8988T (cell line): ENCODE measurements at regions not wholly inside any gene's neighbourhood (a gene's known extent, or its start where the extent isn't known, plus 50 kb on each side); places are given as distances from the start of the nearest gene placed in this dataset.

ENCODE experiments used
- DNase-seq: peaks from one replicate; pipeline ENCODE4 v3.0.0; 2011

DNA sequence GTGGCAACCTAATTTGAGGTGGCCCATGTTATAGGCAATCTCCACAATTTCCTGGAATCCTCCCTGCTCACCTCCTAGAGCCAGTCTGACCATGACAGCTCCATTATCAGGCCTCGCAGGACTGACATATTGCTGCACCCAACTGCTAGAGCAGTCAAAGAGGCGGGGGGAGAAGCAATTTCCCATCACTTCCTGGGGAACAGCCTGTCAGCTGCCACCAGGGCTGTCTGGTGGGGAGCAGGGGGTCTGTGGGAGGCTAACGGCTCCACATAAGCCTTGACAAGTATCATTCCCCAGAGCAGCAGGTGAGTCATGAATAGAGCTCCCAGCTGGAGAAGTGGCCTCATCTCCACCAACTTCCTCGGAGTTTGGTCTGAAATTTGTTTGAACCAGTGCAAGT, 322.9 kb downstream of the MATN1 start:
- no peak for DNase-seq

DNA sequence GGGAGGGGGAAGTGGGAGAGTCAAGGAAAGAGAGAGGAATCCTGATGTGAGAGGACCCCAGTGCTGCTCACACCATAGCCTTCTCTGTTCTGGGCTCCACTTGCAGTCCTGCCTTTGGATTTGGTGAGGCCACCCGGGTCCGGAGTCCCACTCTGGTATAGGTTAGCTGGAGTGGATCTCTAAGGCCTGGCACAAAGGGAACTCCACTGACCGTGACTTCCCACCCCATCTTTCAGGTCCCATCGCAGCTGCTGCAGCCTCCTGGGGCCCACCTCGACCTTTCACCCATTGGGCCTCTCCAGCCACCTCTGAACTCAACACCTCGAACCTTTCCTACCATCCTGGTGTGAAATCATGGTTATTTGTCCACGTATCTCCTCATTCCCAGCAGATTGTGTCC, 324.4 kb downstream of the MATN1 start:
- no peak for DNase-seq

DNA sequence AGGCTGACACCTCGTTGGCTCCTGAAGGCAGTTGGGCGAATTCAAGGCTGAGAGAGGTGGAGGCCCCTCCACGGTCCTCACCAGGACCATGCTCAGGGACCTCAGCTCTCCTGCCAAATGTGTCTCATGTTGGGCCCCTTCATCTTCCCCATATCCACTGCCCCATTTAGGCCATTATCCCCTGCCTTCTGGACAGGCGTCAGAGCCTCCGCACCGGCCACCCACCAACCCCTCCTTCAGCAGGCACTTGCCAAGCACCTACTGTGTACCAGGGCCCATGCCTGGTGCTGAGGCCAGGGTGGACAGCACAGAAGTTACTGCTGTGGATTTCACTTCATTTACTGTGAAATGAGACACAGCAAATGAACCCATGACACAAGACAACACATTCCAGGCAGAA, 325.8 kb downstream of the MATN1 start:
- DNase-seq, result no peak

DNA sequence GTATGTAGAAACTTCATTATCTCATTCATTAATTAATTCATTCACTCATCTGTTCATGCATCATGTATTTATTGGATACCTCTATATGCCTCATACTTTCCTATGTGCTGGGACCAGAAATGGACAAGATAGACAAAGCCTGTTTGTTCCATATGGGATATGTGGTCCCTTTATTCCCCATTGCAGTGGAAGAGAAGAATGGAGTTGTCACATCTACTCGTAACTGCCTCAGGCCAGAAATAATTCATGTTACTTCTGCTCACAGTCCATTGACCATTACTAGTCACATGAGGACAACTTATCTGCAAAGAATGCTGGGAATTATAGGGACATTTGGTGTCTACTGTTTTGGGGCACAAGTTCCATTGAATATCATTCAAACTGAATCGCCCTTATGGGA, 327.8 kb downstream of the MATN1 start:
- no peak for DNase-seq

DNA sequence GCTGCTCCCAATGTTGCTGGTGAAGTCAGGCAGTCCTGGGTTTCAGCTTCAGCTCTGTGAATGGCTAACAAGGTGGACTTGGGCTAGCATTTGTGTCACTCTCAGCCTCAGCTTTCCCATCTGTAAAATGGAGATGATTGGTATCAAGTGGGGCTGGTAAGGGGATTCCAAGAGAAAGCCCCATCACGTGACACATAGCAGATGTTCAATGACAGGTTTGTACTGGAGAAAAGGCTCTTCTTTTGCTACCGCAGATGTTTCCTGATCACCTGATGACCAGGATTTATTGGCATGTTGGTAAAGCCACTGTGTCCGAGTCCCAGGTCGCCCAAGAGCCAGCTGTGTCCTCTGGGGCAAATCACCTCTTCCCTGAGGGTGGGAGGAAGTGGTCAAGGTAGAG, 335.0 kb downstream of the MATN1 start:
- DNase-seq, result no peak

DNA sequence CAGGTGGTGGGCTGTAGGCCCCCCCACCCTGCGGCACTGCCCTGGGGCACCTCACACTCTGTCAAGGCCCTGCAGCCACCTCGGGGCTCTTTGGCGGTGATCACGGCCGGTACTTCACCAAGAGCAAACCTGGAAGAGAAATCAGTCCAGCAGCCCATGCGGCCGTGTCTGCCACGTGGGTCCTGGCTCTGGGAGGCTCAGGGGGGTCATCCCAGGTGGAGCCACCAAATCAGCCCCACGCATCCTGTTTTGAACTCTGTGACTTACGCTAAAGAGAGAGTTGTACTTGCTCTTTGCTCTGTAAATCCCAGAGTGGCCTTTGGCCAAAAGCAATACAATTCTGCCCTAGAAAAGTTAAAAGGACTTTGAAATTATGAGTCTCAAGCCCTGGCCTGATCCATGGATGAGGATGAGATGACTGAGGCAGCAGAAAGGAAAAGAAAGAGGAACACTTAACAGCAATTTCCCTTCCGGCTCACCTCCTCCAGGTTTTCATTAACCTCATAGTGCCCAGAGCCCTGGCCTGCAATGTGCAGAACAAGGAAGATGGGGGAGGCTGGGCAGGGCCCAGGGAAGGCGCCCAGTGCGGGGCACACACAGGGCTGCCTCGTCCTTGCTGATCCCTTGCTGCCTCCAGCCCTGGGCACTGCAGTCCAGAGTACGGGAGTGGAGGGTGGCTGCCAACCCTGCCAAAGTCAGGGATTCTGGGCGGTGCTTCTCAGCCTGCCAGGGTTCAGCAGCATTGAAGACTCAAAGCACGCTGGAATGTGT, 337.0 kb downstream of the MATN1 start:
- DNase-seq, result no peak

DNA sequence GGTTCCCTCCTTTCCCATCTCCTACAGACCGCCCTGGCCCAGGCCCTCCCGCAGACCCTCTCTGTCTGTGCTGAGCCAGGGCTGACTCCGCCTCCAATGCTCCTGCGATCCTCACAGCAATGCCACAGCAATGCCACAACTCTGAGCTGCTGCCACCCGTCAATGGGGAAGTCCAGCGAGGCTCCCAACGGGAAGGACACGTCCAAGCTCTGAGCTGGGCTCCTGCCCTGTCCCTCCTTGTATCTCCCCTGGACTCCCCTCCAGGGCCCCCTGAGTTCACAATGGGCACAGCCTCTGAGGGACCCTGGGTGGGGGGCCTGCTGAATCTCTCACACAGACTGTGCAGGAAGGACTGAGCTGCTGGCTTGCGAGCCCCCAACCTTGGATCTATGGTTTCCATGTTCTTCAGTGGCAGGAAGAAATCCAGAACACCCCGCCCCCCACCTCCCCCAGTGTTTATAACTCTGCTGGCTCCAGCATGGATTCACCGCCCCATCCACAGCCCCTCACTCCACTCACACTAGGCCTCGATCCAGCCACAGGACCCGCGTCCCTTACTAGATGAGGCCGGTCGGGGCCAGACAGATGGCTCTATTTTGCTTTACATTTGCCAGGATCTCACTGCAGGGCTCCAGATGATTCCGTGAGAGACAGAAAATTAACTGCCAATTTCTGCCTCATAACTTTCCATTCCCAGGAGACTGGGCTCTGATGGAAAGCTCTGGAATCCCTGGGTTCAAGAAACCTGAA, 338.0 kb downstream of the MATN1 start:
- DNase-seq, result no peak

DNA sequence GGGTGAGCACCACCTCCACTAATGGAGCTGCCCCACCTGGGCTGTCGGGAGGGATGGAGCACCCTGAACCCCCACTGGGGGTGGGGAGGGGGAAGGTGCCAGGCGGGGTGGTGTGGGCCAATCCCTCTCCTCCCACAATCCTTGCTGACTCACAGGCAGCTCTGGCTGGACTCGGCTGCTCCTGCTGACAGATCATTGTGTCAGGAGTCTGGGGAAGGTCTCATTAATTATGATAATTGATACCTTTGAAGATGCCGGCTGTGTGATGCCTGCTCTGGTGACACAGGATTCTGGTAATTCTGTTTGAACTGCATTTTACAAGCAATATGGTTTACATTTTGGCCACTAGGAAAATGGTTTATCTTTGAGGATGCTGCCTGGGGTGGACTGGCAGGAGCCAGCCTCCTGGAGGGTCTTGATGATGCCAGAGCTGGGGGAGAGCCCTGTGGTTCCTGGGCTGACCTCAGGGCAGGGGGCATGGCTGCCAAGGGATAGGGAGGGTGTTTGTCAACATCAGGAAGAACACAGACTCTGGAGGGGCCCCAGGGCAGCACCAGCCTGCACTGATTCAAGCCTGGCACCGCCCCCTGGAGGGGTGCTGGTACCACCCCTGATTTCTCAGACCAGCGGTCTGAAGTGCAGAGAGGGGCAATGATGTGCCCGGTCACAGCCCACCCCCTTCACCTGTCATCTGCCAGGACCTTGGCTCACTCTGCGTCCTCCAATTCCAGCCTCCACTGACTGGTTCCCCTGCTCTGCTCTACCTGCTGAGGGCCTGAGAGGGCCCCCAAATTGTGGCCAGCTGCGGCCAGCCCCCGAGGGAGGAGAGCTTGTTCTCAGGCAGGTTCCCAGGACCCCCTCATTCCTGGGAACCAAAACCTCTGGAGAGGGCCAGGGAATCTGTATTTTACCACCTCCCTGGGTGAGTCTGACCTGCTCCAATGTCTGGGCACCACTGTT, 338.8 kb downstream of the MATN1 start:
- DNase-seq, result no peak

DNA sequence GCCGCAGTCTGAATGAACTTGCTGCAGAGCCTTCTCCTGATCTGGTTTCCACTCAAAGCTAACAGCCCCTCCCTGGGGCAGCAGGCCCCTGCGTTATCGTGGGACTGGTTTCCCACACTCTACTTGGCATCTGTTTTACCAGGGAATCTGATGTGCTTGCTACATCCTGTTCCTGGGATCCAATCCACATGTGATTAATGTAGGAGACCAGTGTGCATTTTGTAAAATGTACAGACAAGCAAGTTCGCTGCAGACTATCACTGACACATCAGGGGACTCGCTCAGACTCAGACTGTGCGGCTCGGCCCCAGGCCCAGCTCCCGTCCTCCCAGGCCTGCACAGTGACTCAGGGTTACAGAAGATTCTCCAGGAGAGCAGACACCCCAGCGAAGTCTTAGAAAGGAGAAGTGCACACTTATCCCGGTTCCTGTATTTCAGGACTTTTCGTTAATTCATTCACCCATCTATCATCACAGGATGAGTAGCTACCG, 340.1 kb downstream of the MATN1 start:
- no peak for DNase-seq

DNA sequence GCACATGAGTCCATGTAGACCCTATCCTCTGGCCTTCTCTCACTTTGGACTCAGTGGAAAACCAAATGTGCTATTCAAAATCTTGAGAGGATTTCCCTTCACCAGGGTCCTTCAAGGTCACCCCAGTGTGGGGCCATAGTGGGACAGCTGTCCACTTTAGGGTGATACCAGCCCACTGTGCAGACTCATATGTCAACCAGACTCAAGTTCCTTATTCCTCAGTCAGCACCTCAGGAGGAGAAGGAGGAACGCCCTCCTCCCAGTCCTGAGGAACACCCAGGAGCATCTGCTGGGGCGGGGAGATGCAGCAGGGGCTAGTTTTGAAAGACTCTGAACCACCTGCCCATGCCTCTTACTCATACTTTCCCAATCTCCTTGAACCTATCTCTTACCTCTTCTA, 340.9 kb downstream of the MATN1 start:
- no peak for DNase-seq

DNA sequence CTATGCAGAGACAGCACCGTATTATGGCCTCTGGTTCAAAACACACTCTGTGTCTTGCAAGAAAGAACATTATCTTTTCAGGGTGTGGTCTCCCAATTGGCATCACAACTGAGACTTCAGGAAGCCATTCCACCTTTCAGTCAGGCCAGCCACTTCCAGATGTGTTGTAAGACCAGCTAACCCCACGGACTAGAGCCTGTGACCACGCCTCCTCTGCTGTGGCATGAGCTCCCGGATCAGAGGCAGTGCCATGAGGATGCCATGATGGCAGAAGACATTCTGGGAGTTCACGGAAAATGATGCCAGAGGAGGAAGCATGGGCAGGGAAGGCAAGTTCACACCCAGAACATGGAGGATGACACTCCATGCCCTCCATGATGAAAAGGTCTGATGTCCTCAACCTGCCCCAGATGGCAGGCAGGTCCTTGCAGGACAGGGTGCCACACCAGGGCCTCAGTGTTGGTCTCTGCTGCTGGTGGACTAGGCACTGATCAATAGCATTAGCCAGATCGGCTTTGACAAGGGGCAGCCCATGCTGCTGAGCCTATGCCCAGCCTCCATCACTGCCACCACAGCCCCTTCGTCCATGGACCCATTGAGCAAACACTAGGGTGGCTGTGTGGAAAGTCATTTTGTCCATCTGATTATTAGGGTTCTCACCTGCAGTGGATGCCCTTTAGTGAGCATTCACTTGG, 341.6 kb downstream of the MATN1 start:
- no peak for DNase-seq

DNA sequence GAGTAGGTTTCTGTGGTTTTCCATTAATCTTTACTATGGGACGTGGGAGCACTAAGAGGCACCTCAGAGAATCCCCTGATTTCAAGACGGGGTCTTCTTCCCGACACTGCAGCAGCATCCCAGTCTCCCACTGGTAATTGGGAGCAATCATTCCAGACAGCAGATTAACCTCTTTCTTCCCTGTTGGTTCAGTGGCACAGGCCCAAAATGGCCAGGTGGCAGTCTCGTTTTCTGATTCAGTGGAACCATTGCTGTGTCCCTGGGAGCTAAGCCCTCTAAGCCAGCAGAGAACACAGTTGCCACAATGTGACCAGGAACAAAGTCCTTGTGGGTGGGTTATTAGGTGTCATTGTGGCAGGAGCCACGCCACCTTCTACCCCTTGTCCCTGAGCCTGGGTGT, 342.1 kb downstream of the MATN1 start:
- DNase-seq, result no peak

DNA sequence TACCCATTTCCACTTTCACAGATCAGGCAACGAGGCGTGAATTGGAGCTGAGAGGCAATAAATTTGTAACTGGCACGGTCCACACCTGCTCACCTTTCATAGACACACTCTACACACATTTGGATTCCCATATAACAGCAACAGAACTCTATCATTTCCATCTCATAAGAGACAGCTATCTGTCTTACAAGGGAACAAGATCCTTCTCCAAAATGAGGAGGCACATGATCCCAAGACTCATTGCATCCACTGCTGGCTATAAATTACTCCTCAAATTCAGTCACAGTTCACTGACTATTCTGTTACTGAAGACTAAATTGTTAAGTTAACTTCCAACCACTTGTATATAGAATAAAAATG, 342.8 kb downstream of the MATN1 start:
- DNase-seq, result no peak

DNA sequence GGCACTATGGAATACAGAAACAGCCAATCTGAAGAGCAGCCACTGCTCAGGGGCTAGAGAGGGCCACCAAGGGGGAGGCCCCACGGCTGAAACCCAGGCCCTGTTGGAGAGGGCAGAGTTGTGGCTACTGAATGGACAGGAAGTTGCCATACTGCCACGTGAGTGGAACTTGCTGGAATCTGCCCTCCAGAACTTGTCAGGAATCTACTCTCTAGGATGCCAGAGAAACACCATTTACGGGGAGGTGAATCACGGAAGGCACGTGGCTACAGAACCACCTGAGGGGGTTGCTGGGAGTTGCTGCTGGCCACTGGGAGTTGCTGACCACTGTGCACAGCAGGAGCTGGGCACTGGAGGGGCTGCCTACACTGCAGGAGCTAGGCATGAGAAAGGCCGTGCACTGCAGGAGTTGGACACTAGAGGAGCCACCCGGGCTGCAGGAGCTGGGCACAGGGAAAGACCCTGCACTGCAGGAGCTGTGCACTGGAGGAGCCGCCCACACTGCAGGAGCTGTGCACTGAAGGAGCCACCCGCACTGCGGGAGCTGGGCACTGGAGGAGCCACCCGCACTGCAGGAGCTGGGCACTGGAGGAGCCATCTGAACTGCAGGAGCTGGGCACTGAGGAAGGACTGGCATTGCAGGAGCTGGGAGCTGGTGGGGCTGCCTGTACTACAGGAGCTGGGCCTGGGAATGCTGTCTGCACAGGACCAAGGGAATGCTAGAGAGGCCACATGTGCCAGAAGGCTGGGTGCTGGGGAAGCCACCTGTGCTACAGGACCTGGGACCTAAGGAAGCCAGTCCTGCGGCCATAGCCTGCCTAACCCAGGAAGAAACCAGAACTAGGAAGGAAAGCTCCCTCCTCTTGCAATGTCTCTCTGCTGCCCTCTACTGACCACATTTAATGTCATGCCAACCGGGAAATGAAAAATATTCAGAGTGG, 343.4 kb downstream of the MATN1 start:
- DNase-seq, result peak; percentile 70

DNA sequence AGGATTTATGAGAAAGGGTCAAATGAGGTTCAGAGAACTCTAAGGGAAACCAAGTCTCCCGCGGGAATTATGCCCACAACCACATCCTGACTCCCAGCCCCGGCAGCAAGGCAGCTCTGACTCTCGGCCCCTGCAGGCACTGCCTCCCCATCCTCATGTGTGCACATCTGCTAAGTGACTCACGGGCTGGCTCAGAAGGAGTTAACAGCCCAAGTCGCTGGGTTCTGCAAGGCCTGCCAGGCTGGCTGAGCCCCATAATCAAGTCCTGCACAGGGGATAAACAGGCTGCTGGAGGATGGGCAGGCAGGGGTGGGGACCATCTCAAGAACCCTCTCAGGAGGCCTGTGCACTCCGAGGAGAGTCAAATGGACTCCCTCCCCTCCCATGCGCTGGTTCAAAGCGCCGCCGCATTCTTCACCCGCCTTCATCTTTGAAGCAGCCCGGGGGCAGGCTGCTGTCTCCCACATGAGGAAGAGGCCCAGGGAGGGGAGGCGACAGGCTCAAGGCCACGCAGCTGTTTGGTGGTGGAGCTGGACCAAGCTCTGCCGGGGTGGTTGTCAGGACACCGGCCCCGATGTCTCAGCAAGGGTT, 344.3 kb downstream of the MATN1 start:
- no peak for DNase-seq

DNA sequence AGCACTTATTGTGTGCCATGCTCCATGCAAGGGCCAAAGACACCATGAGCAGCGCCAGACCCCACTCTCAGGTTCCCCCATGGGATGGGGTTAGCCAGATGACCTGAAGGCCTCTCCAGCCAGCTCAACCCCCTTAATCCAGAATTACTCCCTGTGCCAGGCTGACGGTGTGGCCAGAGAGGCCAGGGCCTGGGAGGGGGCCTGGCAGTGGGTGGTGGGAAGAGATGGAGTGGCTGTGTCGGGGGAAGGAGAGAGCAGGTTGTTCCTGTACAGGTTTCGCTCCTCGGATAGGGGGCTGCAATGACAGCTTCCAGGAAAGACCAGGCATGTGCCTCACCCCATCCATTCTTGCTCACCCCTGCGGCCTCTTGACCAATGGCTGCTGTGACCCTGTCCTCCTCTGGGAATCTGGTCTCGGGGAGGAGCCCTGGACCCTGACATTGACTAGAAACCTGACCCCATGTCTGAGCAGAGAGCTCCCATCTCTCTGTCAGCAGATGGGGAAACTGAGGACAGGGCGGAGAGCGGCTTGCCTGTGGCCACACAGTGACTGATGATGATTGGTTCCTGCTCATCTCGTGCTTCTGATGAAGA, 345.3 kb downstream of the MATN1 start:
- DNase-seq, result no peak

DNA sequence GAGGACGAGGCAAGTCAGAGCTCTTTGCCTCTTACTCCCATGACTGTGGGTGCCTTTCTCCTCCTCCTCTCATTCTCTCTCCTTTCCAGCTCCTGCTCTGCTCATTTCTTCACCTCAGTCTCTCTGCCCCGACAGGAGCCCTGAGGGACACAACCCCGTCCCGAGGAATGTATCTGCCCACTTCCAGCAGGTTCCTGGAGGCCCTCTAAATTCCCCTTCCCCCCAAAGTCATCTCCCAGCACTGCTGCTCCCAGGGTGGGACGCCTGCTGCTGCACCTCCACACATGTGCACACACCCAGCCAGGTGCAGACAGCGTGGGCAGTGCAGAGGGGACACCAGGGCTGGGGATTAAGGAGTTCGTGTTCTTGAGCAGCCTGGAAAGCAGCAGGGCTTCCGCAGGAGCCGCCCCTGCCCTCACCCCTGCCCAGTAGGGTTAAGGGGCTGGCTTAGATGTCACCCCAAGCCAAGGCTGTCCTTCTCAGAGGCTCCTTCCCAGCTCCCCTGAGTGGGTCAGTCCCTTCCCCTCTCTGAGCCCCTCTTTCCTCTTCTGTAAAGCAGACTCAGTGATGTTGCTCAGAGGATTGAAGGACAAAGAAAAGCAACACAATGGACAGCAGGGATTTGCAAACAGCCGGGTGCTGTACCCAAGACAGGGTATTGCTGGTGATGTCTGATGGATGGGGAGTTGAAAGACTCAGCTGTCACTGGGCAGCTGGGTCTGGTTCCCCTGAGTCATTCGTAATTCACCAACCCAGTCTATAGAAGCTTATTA, 346.0 kb downstream of the MATN1 start:
- no peak for DNase-seq

DNA sequence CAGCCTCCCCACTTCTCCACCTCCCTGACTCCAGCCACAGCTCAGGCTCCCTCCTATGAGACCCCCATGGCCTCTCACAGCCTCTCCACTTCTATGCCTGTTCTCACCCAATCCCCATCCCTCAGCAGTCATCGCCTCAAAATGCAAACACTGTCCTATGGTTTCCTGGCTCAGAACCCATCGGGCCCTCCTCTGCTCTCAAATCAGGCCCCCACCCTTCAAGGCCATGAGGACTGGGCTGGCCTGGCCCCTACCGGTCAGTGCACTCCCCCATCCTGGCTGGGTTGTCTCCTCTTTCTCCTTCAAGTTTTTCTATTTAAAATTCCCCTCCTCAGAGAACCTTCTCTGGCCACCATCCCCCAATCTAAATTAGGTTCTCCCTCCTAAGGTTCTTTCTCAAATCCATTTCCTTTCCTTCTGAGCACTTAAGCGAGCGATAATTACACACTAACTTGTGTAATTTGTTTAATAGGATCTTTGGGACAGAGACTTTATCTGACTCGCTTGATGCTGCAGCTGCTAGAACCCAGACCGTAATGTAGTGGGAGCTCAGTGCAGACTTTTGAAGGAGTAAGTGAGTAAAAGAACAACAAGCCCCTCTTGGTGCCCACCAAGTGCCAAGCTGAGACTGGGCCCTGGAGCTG, 347.2 kb downstream of the MATN1 start:
- DNase-seq, result no peak

DNA sequence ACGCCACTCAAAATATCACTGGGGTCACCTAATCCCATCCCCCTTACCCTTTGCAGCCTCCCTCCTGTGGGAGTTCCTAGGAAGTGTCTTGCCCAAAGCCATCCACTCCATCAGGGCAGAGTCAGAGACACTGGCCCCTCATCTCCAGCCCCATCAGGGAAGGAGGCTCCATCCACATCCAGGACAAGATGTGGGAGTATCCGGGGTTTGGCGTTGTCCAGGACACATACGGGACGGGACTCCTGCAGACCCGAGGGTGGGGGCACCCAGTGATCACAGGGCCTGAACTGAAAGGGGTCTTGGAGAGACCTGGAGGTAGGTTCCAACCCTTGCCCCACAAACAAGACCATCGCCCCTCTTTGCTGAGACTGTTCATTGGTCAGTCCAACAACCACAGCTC, 348.2 kb downstream of the MATN1 start:
- no peak for DNase-seq
